ENCODE measurements at regions not wholly inside any gene's neighbourhood (a gene's known extent, or its start where the extent isn't known, plus 50 kb on each side); places are given as distances from the start of the nearest gene placed in this dataset.
"Not testable (repeated sequence)": the region's sequence is repeated elsewhere in the genome, so short reads cannot be mapped to it uniquely, and the experiment has no call there.

DNA sequence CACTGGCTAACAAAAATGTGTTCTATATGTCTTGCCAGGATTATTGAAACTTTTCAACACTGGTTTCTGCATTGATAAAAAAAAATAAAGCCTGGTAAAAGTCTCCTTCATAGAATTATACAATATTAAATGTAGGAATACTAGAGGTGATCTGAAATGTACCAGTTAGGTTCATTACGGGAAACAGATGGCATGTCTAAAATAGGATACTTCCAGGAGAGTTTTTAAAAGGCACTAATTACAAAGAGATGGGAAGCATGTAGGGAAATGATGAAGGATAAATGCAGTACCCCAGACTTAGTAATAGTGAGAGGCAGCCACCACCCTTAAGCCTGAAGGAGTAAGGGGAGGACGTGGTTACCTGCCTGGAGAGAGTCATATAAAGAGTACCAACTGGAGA lies 107.0 kb upstream of the NPSR1 start:
- H3K9me3 ChIP-seq = peaks cover 5% of the 10 kb centered on the region; the same call in 1 of the 2 replicates
- DNase-seq = no peak
- H3K36me3 ChIP-seq = no peaks in the 10 kb centered on the region
- H3K4me3 ChIP-seq = no peak overlapping the region
- H3K27me3 ChIP-seq = no peaks in the 10 kb centered on the region; the same call in 1 of the 2 replicates

- Histone ChIP-seq H3K4me3 (no peak overlapping the region), H3K9me3 (peaks cover 5% of the 10 kb centered on the region; the same call in 1 of the 2 replicates), H3K27me3 (no peaks in the 10 kb centered on the region; the same call in 1 of the 2 replicates), H3K36me3 (no peaks in the 10 kb centered on the region)
- no peak for DNase-seq
Measured at GRCh38 chr7:34552502-34552901, 105.5 kb upstream of the NPSR1 start.

DNA sequence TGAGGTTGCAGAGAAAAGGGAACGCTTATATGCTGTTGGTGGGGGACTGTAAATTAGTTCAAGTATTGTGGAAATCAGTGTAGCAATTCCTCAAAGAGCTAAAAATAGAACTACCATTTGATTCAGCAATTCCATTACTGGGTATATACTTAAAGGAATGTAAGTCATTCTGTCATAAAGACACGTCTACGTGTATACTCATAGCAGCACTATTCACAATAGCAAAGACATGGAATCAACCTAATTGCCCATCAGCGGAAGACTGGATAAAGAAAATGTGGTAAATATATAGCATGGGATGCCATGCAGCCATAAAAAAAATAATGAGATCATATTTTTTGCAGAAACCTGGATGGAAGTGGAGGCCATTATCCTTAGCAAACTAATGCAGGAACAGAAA lies 100.0 kb upstream of the NPSR1 start:
- DNase-seq = no peak
- no peaks in the 10 kb centered on the region for H3K36me3 ChIP-seq
- no peaks in the 10 kb centered on the region; the same call in 1 of the 2 replicates for H3K27me3 ChIP-seq
- no peak overlapping the region for H3K4me3 ChIP-seq
- H3K9me3 ChIP-seq = peaks cover 5% of the 10 kb centered on the region; the same call in 1 of the 2 replicates

DNA sequence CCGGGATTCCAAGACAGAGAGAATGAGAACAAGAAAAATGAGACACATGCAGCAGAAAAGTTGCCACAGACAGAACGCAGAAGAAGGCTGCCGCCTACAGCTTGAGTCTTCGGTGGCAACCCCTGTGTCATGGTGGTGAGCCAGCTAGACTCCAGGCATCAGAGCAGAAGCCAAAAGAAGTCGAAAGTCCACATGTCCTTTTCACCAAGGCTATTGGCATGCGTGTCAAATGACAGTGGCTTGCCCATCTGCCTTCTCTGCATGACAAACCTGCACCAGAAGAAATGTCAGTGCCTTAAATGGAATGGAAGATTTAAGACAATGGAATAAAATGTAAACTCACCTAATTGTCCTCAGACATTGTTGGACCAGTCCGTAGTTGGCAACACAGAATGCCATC lies 93.9 kb upstream of the NPSR1 start:
- DNase-seq = no peak
- Histone ChIP-seq H3K4me3 (no peak overlapping the region), H3K9me3 (no peaks in the 10 kb centered on the region), H3K36me3 (no peaks in the 10 kb centered on the region), H3K27me3 (no peaks in the 10 kb centered on the region; the same call in 1 of the 2 replicates)

DNA sequence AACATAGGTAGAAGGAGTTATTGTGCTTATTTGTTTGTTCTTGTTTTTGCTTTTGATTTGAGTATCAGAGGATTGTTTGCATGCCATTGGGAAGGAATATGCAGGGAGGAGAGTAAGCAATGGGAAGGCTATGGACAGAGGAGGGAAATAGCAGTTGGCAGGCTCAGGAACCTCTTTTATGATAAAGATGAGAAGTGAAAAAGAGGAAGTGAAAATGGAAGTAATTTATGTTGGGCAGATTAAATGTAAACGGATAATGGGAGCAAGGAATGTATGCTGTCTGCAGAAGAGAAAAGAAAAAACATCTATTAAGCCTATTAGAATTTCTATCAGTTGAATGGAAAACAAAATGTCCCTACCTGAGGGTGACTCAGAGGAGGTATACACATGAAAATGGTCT lies 90.1 kb upstream of the NPSR1 start:
- Histone ChIP-seq H3K9me3 (no peaks in the 10 kb centered on the region), H3K27me3 (no peaks in the 10 kb centered on the region), H3K36me3 (no peaks in the 10 kb centered on the region), H3K4me3 (no peak overlapping the region)
- no peak for DNase-seq

- H3K9me3 ChIP-seq = no peaks in the 10 kb centered on the region
- H3K36me3 ChIP-seq = no peaks in the 10 kb centered on the region
- DNase-seq = no peak
- H3K4me3 ChIP-seq = no peak overlapping the region
- H3K27me3 ChIP-seq = no peaks in the 10 kb centered on the region
Measured at GRCh38 chr7:34569975-34570699, 87.9 kb upstream of the NPSR1 start.

GRCh38 chr7:34575006-34575405 lies 83.0 kb upstream of the NPSR1 start:
- no peaks in the 10 kb centered on the region for H3K27me3 ChIP-seq
- no peaks in the 10 kb centered on the region for H3K9me3 ChIP-seq
- H3K36me3 ChIP-seq = no peaks in the 10 kb centered on the region
- H3K4me3 ChIP-seq = no peak overlapping the region
- DNase-seq = no peak

- not testable (repeated sequence) for H3K36me3 ChIP-seq, H3K9me3 ChIP-seq, H3K4me3 ChIP-seq, DNase-seq, H3K27me3 ChIP-seq
Measured at GRCh38 chr7:34577934-34578333, 80.1 kb upstream of the NPSR1 start.

DNA sequence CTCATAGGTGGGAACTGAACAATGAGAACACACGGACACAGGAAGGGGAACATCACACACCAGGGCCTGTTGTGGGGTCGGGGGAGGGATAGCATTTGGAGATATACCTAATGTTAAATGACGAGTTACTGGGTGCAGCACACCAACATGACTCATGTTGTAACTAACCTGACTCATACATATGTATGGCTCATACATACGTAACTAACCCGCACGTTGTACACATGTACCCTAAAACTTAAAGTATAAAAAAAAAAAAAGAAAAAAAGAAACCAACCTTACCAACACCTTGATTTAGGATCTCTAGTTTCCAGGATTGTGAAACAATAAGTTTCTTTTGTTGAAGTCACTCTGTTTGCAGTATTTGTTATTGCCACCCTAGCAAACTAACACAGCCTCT lies 76.3 kb upstream of the NPSR1 start:
- H3K36me3 ChIP-seq, H3K9me3 ChIP-seq, H3K27me3 ChIP-seq, DNase-seq, H3K4me3 ChIP-seq: not testable (repeated sequence)

DNA sequence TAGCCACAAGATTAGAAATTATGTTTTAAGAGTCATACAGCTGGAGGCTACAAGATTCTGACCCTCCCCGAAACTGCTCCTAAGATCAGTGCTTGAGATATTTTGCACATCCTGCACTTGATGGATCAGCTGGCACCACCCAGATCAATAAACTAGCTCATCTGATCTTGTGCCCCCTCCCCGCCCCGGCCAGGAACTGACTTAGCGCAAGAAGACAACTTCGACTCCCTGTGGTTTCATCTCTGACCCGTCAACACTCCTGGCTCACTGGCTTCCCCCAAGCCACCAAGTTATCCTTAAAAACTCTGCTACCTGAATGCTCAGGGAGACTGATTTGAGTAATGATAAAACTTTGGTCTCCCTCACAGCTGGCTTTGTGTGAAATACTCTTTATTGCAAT lies 73.5 kb upstream of the NPSR1 start:
- Histone ChIP-seq H3K9me3 (no peaks in the 10 kb centered on the region), H3K4me3 (no peak overlapping the region), H3K27me3 (no peaks in the 10 kb centered on the region), H3K36me3 (no peaks in the 10 kb centered on the region)
- DNase-seq = no peak

DNA sequence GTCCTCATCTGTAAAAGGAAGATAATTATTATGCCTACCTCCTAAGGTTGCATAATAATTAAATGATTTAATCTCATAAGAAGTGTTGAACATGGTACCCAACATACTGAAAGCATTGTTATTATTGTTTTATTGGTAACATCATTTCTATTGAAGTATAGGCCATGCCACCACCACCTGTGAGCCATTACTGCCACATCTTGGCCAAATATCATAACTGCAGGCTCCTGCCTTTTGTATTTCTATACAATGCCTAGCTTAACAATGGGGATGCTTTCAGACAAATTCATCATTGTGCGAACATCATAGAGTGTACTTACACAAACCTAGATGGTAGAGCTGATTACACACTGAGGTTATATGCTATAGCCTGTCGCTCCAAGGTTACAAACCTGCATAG lies 61.1 kb upstream of the NPSR1 start:
- no peak for DNase-seq
- Histone ChIP-seq H3K4me3 (no peak overlapping the region), H3K36me3 (no peaks in the 10 kb centered on the region), H3K27me3 (peaks cover 5% of the 10 kb centered on the region; the same call in 1 of the 2 replicates), H3K9me3 (no peaks in the 10 kb centered on the region)

DNA sequence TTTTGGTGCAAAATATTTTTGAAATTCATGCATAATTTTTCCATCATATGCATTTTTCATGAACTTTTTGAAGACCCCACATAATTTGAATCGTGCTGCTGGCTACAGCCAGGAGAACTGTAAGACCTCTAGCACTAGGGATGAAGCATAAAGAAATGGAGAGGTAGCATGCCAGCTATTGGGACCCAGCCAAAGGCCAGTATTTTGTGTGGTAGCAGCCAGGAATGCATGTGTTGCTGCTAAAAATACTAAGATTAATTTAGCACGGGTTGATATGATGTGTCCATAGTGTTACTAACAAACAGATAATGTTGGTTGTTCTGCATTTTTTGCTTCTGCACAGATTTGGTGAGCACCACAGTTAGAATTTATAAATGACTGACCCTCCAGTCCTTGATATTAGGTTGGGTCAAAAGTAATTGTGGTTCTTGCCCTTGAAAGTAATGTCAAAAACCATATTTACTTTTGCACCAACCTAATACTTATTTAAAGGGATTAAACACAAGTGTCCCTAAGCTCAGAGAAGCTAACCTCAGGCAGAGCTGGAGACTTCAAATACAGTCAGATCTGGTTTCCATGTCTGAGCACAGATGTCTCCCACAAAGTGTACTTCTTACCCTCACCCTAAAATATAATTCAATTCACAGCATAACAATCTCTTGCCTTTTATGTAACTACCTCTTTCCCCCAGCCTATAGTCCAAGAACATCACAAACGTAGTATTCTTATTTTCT lies 54.1 kb upstream of the NPSR1 start:
- H3K4me3 ChIP-seq = no peak overlapping the region
- DNase-seq = no peak
- no peaks in the 10 kb centered on the region for H3K9me3 ChIP-seq
- H3K36me3 ChIP-seq = no peaks in the 10 kb centered on the region
- no peaks in the 10 kb centered on the region for H3K27me3 ChIP-seq
